GM21381 (cell line): ENCODE measurements at regions not wholly inside any gene's neighbourhood (a gene's known extent, or its start where the extent isn't known, plus 50 kb on each side); places are given as distances from the start of the nearest gene placed in this dataset.

Experiments used
- ATAC-seq: cut with Tn5 transposase; IDR thresholded peaks from one replicate; pipeline ENCODE4 v1.9.1; 2021; ENCODE audit warnings: mild to moderate bottlenecking, moderate library complexity; ENCODE audit not compliant: unreplicated experiment

GRCh38 chr15:95347837-95348236, 982.7 kb upstream of the NR2F2 start:
- no peak for ATAC-seq

- ATAC-seq = no peak
Measured at GRCh38 chr15:95350908-95351307, 979.6 kb upstream of the NR2F2 start.

GRCh38 chr15:95352631-95353187, 977.8 kb upstream of the NR2F2 start:
- no peak for ATAC-seq

GRCh38 chr15:95353512-95353911, 977.0 kb upstream of the NR2F2 start:
- ATAC-seq = no peak

GRCh38 chr15:95359966-95360365, 970.5 kb upstream of the NR2F2 start:
- no peak for ATAC-seq

- ATAC-seq = no peak
Measured at GRCh38 chr15:95362306-95362705, 968.2 kb upstream of the NR2F2 start.

- no peak for ATAC-seq
Measured at GRCh38 chr15:95363646-95364045, 966.9 kb upstream of the NR2F2 start.

- ATAC-seq = no peak
Measured at GRCh38 chr15:95365511-95366107, 964.9 kb upstream of the NR2F2 start.

- no peak for ATAC-seq
Measured at GRCh38 chr15:95368191-95368590, 962.3 kb upstream of the NR2F2 start.

- ATAC-seq = no peak
Measured at GRCh38 chr15:95368755-95369601, 961.5 kb upstream of the NR2F2 start.

GRCh38 chr15:95370291-95370690, 960.2 kb upstream of the NR2F2 start:
- ATAC-seq = no peak

GRCh38 chr15:95371664-95372063, 958.8 kb upstream of the NR2F2 start:
- ATAC-seq = no peak

GRCh38 chr15:95375281-95375680, 955.2 kb upstream of the NR2F2 start:
- no peak for ATAC-seq

GRCh38 chr15:95377258-95377852, 953.1 kb upstream of the NR2F2 start:
- ATAC-seq = no peak

- no peak for ATAC-seq
Measured at GRCh38 chr15:95394186-95395067, 936.1 kb upstream of the NR2F2 start.

- no peak for ATAC-seq
Measured at GRCh38 chr15:95400428-95400827, 930.1 kb upstream of the NR2F2 start.

GRCh38 chr15:95401587-95401986, 928.9 kb upstream of the NR2F2 start:
- ATAC-seq = no peak

GRCh38 chr15:95405447-95405846, 925.1 kb upstream of the NR2F2 start:
- no peak for ATAC-seq

- ATAC-seq = no peak
Measured at GRCh38 chr15:95407534-95407933, 923.0 kb upstream of the NR2F2 start.

- no peak for ATAC-seq
Measured at GRCh38 chr15:95409211-95409610, 921.3 kb upstream of the NR2F2 start.
